ENCODE measurements at regions not wholly inside any gene's neighbourhood (a gene's known extent, or its start where the extent isn't known, plus 50 kb on each side); places are given as distances from the start of the nearest gene placed in this dataset.

DNA sequence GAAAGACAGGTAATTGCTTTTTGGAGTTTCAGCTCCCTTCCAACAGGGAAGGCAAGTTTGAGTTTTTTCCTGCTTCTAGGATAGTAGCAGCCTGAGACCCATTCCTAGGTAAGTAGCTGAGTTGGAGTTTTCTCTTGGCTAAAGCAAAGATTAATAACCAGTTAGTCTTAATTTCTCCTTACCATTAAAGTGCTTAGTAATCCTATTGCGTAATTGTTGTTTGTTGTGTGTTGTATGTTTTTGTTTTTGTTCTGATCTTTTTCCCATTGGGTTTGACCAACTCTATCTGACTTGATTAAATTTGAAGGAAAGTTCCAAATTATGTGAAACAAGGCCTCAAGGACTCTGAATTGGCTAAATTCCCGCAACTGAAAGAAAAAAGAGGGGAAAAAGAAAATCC is 83.5 kb downstream of the TBX22 start:
- TF ChIP-seq CTCF (IDR thresholded peaks at IDR 0.05) (no peak), POLR2A (IDR thresholded peaks at IDR 0.05) (no peak), POLR2AphosphoS5 (IDR thresholded peaks at IDR 0.05) (no peak)
- intact Hi-C loops (cut with DNase I) = no loop called here
- no peaks in the 10 kb centered on the region for H3K4me1 ChIP-seq (replicated peaks)
- H3K27ac ChIP-seq = no peak overlapping the region
- H3K9me3 ChIP-seq = no peaks in the 10 kb centered on the region
- no peak for DNase-seq (ENCODE audit: low spot score)
- no peak overlapping the region for H3K4me3 ChIP-seq
- H3K27me3 ChIP-seq (replicated peaks; ENCODE audit: insufficient read depth) = no peaks in the 10 kb centered on the region
- 91% methylated on average over 2 of the region's 2 CpGs for WGBS
- H3K36me3 ChIP-seq = no peaks in the 10 kb centered on the region

DNA sequence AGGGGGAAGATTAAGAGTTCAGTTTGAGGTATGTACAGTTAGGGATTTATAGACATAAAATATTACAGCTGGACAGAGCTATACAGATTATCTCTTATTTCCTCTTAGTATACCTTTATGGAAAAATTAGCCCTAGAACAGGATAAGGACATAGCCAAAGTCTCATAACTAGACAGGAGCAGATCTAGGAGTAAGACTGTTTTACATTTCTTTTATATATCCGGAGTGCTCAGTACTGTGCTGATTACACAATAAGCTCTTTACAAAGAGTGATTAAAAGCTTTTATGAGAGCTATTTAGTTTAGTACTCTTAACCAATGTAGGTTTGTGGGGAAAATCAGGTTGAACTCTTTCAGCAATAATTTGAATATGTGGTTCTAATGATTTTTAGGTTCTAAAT is 105.8 kb downstream of the TBX22 start:
- intact Hi-C loops (cut with DNase I) = no loop called here
- DNase-seq (ENCODE audit: low spot score) = no peak
- Histone ChIP-seq H3K27me3 (replicated peaks; ENCODE audit: insufficient read depth) (no peaks in the 10 kb centered on the region), H3K4me3 (no peak overlapping the region), H3K27ac (no peak overlapping the region), H3K36me3 (no peaks in the 10 kb centered on the region), H3K9me3 (no peaks in the 10 kb centered on the region), H3K4me1 (replicated peaks) (no peaks in the 10 kb centered on the region)
- no peak for TF ChIP-seq POLR2A (IDR thresholded peaks at IDR 0.05)
- TF ChIP-seq POLR2AphosphoS5 (IDR thresholded peaks at IDR 0.05) = no peak
- TF ChIP-seq CTCF (IDR thresholded peaks at IDR 0.05) = no peak
- 32% methylated on average over 1 of the region's 1 CpG for WGBS

DNA sequence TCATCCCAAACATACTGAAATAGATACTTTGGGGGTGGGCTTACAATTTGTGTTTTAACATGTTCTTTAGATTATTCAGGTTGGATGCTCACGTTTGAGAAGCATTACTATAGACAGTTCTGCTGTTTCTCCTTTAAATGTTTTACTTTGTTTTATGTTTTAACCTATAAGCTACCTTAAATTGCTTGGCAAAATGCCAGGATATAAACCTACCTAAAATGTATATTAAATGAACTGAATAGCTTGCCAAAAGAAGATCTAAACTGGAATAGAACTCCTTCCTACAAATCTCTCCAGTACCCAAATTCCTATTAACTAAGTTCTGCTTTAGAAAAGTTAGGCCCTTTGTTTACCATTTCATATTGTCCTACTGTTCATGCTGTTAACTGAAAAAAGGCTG is 124.4 kb downstream of the TBX22 start:
- Histone ChIP-seq H3K27me3 (replicated peaks; ENCODE audit: insufficient read depth) (no peaks in the 10 kb centered on the region), H3K27ac (no peak overlapping the region), H3K36me3 (no peaks in the 10 kb centered on the region), H3K4me3 (no peak overlapping the region), H3K4me1 (replicated peaks) (no peaks in the 10 kb centered on the region), H3K9me3 (no peaks in the 10 kb centered on the region)
- TF ChIP-seq POLR2AphosphoS5 (IDR thresholded peaks at IDR 0.05) (no peak), POLR2A (IDR thresholded peaks at IDR 0.05) (no peak), CTCF (IDR thresholded peaks at IDR 0.05) (no peak)
- no peak for DNase-seq (ENCODE audit: low spot score)
- intact Hi-C loops (cut with DNase I) = no loop called here
- 63% methylated on average over 1 of the region's 1 CpG for WGBS

- intact Hi-C loops (cut with DNase I) = no loop called here
- Histone ChIP-seq H3K27ac (no peak overlapping the region), H3K36me3 (no peaks in the 10 kb centered on the region), H3K9me3 (no peaks in the 10 kb centered on the region), H3K4me1 (replicated peaks) (no peaks in the 10 kb centered on the region), H3K27me3 (replicated peaks; ENCODE audit: insufficient read depth) (no peaks in the 10 kb centered on the region), H3K4me3 (no peak overlapping the region)
- WGBS = 18% methylated on average over 6 of the region's 6 CpGs
- no peak for DNase-seq (ENCODE audit: low spot score)
- TF ChIP-seq POLR2A (IDR thresholded peaks at IDR 0.05) (no peak), CTCF (IDR thresholded peaks at IDR 0.05) (no peak), POLR2AphosphoS5 (IDR thresholded peaks at IDR 0.05) (no peak)
Observed at GRCh38 chrX:80139564-80139963, 125.0 kb downstream of the TBX22 start.

GRCh38 chrX:80170581-80170980 is 156.0 kb downstream of the TBX22 start:
- no peak for DNase-seq (ENCODE audit: low spot score)
- no peaks in the 10 kb centered on the region for H3K9me3 ChIP-seq
- no peak overlapping the region for H3K27ac ChIP-seq
- TF ChIP-seq CTCF (IDR thresholded peaks at IDR 0.05) = no peak
- TF ChIP-seq POLR2A (IDR thresholded peaks at IDR 0.05) = no peak
- no peaks in the 10 kb centered on the region for H3K27me3 ChIP-seq (replicated peaks; ENCODE audit: insufficient read depth)
- 76% methylated on average over 3 of the region's 3 CpGs for whole genome bisulfite sequencing
- H3K4me1 ChIP-seq (replicated peaks) = no peaks in the 10 kb centered on the region
- H3K36me3 ChIP-seq = no peaks in the 10 kb centered on the region
- H3K4me3 ChIP-seq = no peak overlapping the region
- intact Hi-C loops (cut with DNase I) = no loop called here
